GM23338 (cell line): ENCODE measurements at regions not wholly inside any gene's neighbourhood (a gene's known extent, or its start where the extent isn't known, plus 50 kb on each side); places are given as distances from the start of the nearest gene placed in this dataset.

ENCODE experiments used
- ATAC-seq: fragments of 200-7000 bp; cut with Tn5 transposase; 3 replicates; pipeline ENCODE4 v1.9.1; 2020
- DNase-seq: peaks from one replicate; pipeline ENCODE4 v3.0.0-alpha.2; 2015; ENCODE audit warnings: low spot score
- H2AFZ ChIP-seq: fragments of 200-600 bp; sonication (generic); 2 replicates; pipeline ENCODE4 v1.8.0; 2016; ENCODE audit warnings: antibody characterized with exemption, mild to moderate bottlenecking, moderate library complexity
- H3F3A ChIP-seq: fragments of 200-600 bp; sonication (generic); replicated peaks from 2 replicates; pipeline ENCODE4 v1.8.0; 2017; ENCODE audit warnings: antibody characterized with exemption, mixed run types, low read depth
- H3K27ac ChIP-seq: fragments of 200-600 bp; sonication (generic); 2 replicates; pipeline ENCODE4 v1.6.1; 2016; ENCODE audit warnings: low read depth
- H3K27me3 ChIP-seq: fragments of 200-600 bp; sonication (generic); 2 replicates; pipeline ENCODE4 v1.8.0; 2016; ENCODE audit warnings: mild to moderate bottlenecking, mixed run types, moderate library complexity; ENCODE audit not compliant: insufficient read depth
- H3K36me3 ChIP-seq: fragments of 200-600 bp; sonication (generic); 2 replicates; pipeline ENCODE4 v1.8.0; 2016; ENCODE audit warnings: mild to moderate bottlenecking; ENCODE audit not compliant: insufficient read depth
- H3K4me1 ChIP-seq: fragments of 200-600 bp; sonication (generic); 2 replicates; pipeline ENCODE4 v1.8.0; 2016; ENCODE audit warnings: mild to moderate bottlenecking, moderate library complexity; ENCODE audit not compliant: insufficient read depth
- H3K4me2 ChIP-seq: fragments of 200-600 bp; sonication (generic); 2 replicates; pipeline ENCODE4 v1.7.1; 2017; ENCODE audit warnings: mixed run types
- H3K4me3 ChIP-seq: fragments of 200-600 bp; sonication (generic); 2 replicates; pipeline ENCODE4 v1.6.1; 2016; ENCODE audit warnings: mixed run types
- H3K79me2 ChIP-seq: fragments of 200-600 bp; sonication (generic); replicated peaks from 2 replicates; pipeline ENCODE4 v1.8.0; 2017; ENCODE audit warnings: mild to moderate bottlenecking; ENCODE audit not compliant: insufficient read depth
- H3K9me2 ChIP-seq: fragments of 200-600 bp; sonication (generic); 2 replicates; pipeline ENCODE4 v1.8.0; 2017; ENCODE audit not compliant: insufficient read depth
- H4K20me1 ChIP-seq: fragments of 200-600 bp; sonication (generic); replicated peaks from 2 replicates; pipeline ENCODE4 v1.8.0; 2017; ENCODE audit warnings: mild to moderate bottlenecking; ENCODE audit not compliant: insufficient read depth
- H3K27ac Mint-ChIP-seq: 2 replicates; pipeline ENCODE4 v1.8.0; 2020; ENCODE audit warnings: inconsistent platforms, mild to moderate bottlenecking, moderate library complexity, mixed read lengths
- H3K27me3 Mint-ChIP-seq: 3 replicates; pipeline ENCODE4 v1.8.0; 2022; ENCODE audit warnings: low read depth, mild to moderate bottlenecking, moderate library complexity, mixed read lengths, inconsistent platforms; ENCODE audit not compliant: insufficient read depth, poor library complexity
- H3K36me3 Mint-ChIP-seq: 3 replicates; pipeline ENCODE4 v1.8.0; 2021; ENCODE audit warnings: low read depth, mild to moderate bottlenecking, inconsistent platforms, moderate library complexity, mixed read lengths
- H3K4me1 Mint-ChIP-seq: 3 replicates; pipeline ENCODE4 v1.8.0; 2020; ENCODE audit warnings: mild to moderate bottlenecking, inconsistent platforms, mixed read lengths
- H3K4me3 Mint-ChIP-seq: 3 replicates; pipeline ENCODE4 v1.8.0; 2021; ENCODE audit warnings: moderate library complexity, mild to moderate bottlenecking, inconsistent platforms, mixed read lengths
- H3K9me3 Mint-ChIP-seq: 3 replicates; pipeline ENCODE4 v1.8.0; 2020; ENCODE audit warnings: moderate library complexity, mild to moderate bottlenecking, inconsistent platforms, mixed read lengths
- CREB1 ChIP-seq: fragments of 250-450 bp; sonication (Bioruptor Pico); IDR thresholded peaks from 2 replicates; pipeline ENCODE4 v1.5.0; 2020; ENCODE audit warnings: low read depth, mild to moderate bottlenecking, moderate library complexity
- EZH2 ChIP-seq: fragments of 200-600 bp; sonication (generic); IDR thresholded peaks from one replicate; pipeline ENCODE4 v1.8.0; 2017; ENCODE audit warnings: antibody characterized with exemption, mild to moderate bottlenecking, low read depth; ENCODE audit not compliant: unreplicated experiment
- POLR2AphosphoS5 ChIP-seq: IDR thresholded peaks from 2 replicates; pipeline ENCODE4 v1.6.1; 2016; ENCODE audit warnings: antibody characterized with exemption, low read depth
- REST ChIP-seq: IDR thresholded peaks from one replicate; pipeline ENCODE4 v1.6.1; 2018; ENCODE audit warnings: antibody characterized with exemption; ENCODE audit not compliant: unreplicated experiment
- ZNF114 ChIP-seq: fragments of 250-450 bp; sonication (Bioruptor Pico); IDR thresholded peaks from 2 replicates; pipeline ENCODE4 v1.5.0; 2020; ENCODE audit warnings: mild to moderate bottlenecking, moderate library complexity
- ZNF331 ChIP-seq: fragments of 250-450 bp; sonication (Bioruptor Pico); IDR thresholded peaks from 2 replicates; pipeline ENCODE4 v1.5.0; 2020; ENCODE audit warnings: low read depth, mild to moderate bottlenecking, moderate library complexity
- ZNF462 ChIP-seq: fragments of 250-450 bp; sonication (Bioruptor Pico); IDR thresholded peaks from 2 replicates; pipeline ENCODE4 v1.5.0; 2020; ENCODE audit warnings: mild to moderate bottlenecking, moderate library complexity

- no peak for TF ChIP-seq REST
- no peak for TF ChIP-seq ZNF462 (CRISPR knock-in tag)
- TF ChIP-seq EZH2 = no peak
- TF ChIP-seq POLR2AphosphoS5 = no peak
- TF ChIP-seq ZNF331 = no peak
Measured at GRCh38 chr10:4655879-4656278, 170.1 kb upstream of the AKR1E2 start (continued).

- Mint-ChIP-seq H3K9me3 (no peaks in the 10 kb centered on the region), H3K4me3 (no peak overlapping the region), H3K36me3 (no peaks in the 10 kb centered on the region), H3K27me3 (no peaks in the 10 kb centered on the region), H3K4me1 (peaks cover 20% of the 10 kb centered on the region; the same call in 2 of the 3 replicates), H3K27ac (no peak overlapping the region)
- 0 out of 2 replicates have a peak, but pooled peaks cover 3% of the 10 kb centered on the region for H3K9me2 ChIP-seq
- H4K20me1 ChIP-seq = no peaks in the 10 kb centered on the region
- no peaks in the 10 kb centered on the region for H3K36me3 ChIP-seq
- ATAC-seq (no peak), DNase-seq (no peak)
- no peak overlapping the region for H3K4me3 ChIP-seq
- peaks cover 19% of the 10 kb centered on the region for H3K4me1 ChIP-seq
- H2AFZ ChIP-seq = no peak overlapping the region
- H3K79me2 ChIP-seq = no peaks in the 10 kb centered on the region
- H3K4me2 ChIP-seq = no peak overlapping the region
- no peaks in the 10 kb centered on the region for H3F3A ChIP-seq
- no peaks in the 10 kb centered on the region for H3K27me3 ChIP-seq
- no peak overlapping the region for H3K27ac ChIP-seq
- TF ChIP-seq CREB1 (CRISPR knock-in tag) (no peak), ZNF462 (CRISPR knock-in tag) (no peak), ZNF114 (CRISPR knock-in tag) (no peak)
Measured at GRCh38 chr10:4655406-4655805, 170.6 kb upstream of the AKR1E2 start.
